ENCODE measurements at regions not wholly inside any gene's neighbourhood (a gene's known extent, or its start where the extent isn't known, plus 50 kb on each side); places are given as distances from the start of the nearest gene placed in this dataset.
"Not testable (repeated sequence)": the region's sequence is repeated elsewhere in the genome, so short reads cannot be mapped to it uniquely, and the experiment has no call there.

- not testable (repeated sequence) for TF ChIP-seq CTCF, POLR2A (IDR thresholded peaks at IDR 0.05)
Measured at GRCh38 chr2:111465521-111465920, 344.8 kb downstream of the BCL2L11 start.

All from thyroid gland (tissue), 4 donors.